Coronary artery (tissue), 2 donors: ENCODE measurements at regions not wholly inside any gene's neighbourhood (a gene's known extent, or its start where the extent isn't known, plus 50 kb on each side); places are given as distances from the start of the nearest gene placed in this dataset.

ENCODE experiments used
- DNase-seq: peaks from one replicate; pipeline ENCODE4 v3.0.0-alpha.2; 2017; ENCODE audit warnings: low spot score
- H3K27ac ChIP-seq, 2 donors: fragments of 200-600 bp; sonication (generic); one replicate each; pipeline ENCODE4 v1.5.1; 2016 to 2019
- H3K4me3 ChIP-seq: fragments of 200-600 bp; sonication (generic); 2 replicates; pipeline ENCODE4 v1.5.1; 2016; ENCODE audit warnings: mild to moderate bottlenecking, moderate library complexity
- CTCF ChIP-seq: fragments of 200-600 bp; sonication (generic); IDR thresholded peaks from one replicate; pipeline ENCODE4 v1.5.1; 2019; ENCODE audit warnings: antibody characterized with exemption

GRCh38 chr3:75981401-75981800, 196.1 kb upstream of the ZNF717 start:
- no peak for TF ChIP-seq CTCF
- DNase-seq: no peak
- Histone ChIP-seq H3K27ac (no peak overlapping the region), H3K4me3 (no peak overlapping the region)

GRCh38 chr3:75982151-75982550, 196.8 kb upstream of the ZNF717 start:
- no peak for DNase-seq
- no peak for TF ChIP-seq CTCF
- H3K27ac ChIP-seq: no peak overlapping the region
- H3K4me3 ChIP-seq: no peak overlapping the region

GRCh38 chr3:75983111-75983510, 197.8 kb upstream of the ZNF717 start:
- no peak for TF ChIP-seq CTCF
- no peak for DNase-seq

GRCh38 chr3:75983609-75984290, 198.4 kb upstream of the ZNF717 start:
- TF ChIP-seq CTCF: no peak
- H3K27ac ChIP-seq: no peak overlapping the region
- no peak overlapping the region for H3K4me3 ChIP-seq
- DNase-seq: no peak

More at GRCh38 chr3:75983111-75983510, 197.8 kb upstream of the ZNF717 start:
- Histone ChIP-seq H3K27ac (no peak overlapping the region), H3K4me3 (no peak overlapping the region)

- no peak overlapping the region for H3K27ac ChIP-seq
- DNase-seq: no peak
- no peak overlapping the region for H3K4me3 ChIP-seq
- no peak for TF ChIP-seq CTCF
These were observed 200.1 kb upstream of the ZNF717 start for GRCh38 chr3:75985432-75985831.

- Histone ChIP-seq H3K4me3 (no peak overlapping the region), H3K27ac (no peak overlapping the region)
- DNase-seq: no peak
- TF ChIP-seq CTCF: no peak
These were observed 224.9 kb upstream of the ZNF717 start for GRCh38 chr3:76010252-76010651.

- no peak overlapping the region for H3K27ac ChIP-seq
- TF ChIP-seq CTCF: no peak
These were observed 225.8 kb upstream of the ZNF717 start for GRCh38 chr3:76011121-76011520.

More at GRCh38 chr3:76011121-76011520, 225.8 kb upstream of the ZNF717 start:
- no peak for DNase-seq
- H3K4me3 ChIP-seq: no peak overlapping the region
